OCI-LY7 (cell line): ENCODE measurements at regions not wholly inside any gene's neighbourhood (a gene's known extent, or its start where the extent isn't known, plus 50 kb on each side); places are given as distances from the start of the nearest gene placed in this dataset.

Experiments
- CTCF ChIP-seq: fragments of 200-600 bp; sonication (generic); conservative IDR thresholded peaks from 2 replicates; pipeline ENCODE4 v1.5.1; 2014; ENCODE audit warnings: mild to moderate bottlenecking, antibody characterized with exemption, low read length, moderate library complexity, mixed read lengths
- EZH2phosphoT487 ChIP-seq: fragments of 200-600 bp; sonication (generic); IDR thresholded peaks from 2 replicates; pipeline ENCODE4 v1.6.1; 2018; ENCODE audit warnings: low read depth, borderline replicate concordance, mild to moderate bottlenecking, mixed run types, antibody characterized with exemption, low read length, moderate library complexity, mixed read lengths

DNA sequence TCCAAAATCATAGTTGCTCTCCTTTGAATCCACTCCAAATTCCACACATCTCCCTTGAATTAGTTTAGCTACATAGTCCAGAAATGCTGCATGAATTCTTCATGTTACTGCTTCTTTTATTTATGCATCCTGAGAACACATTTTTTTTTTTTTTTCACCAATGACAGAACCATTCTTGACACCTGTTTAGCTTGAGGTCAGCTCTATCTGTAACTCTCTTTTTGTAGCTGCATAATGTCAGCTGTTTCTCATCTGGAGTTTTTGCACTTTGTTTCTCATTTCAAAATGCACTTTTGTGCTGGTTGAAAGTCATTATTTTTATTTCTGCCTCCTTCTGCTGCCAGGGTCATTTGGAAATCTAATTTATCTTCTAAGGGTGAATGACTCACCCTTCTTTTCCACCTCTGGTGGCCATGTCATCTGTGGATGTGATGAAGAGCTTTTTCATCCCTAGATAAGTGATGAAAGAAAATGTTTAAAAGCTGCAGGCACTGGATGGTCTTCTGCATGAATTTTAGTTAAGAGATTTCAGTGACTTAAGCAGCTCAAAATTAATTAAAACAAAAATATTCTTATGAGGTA, 93.7 kb downstream of the JRKL start:
- no peak for TF ChIP-seq CTCF
- TF ChIP-seq EZH2phosphoT487: no peak
